ENCODE measurements at regions not wholly inside any gene's neighbourhood (a gene's known extent, or its start where the extent isn't known, plus 50 kb on each side); places are given as distances from the start of the nearest gene placed in this dataset.
A peak's percentile ranks its signal among the peaks of the same experiment; 100 is the strongest.

GRCh38 chr1:63710308-63710707 is 63.5 kb upstream of the ROR1 start:
- no peak for DNase-seq (ENCODE audit: low read depth)

GRCh38 chr1:63710761-63711380 is 62.9 kb upstream of the ROR1 start:
- no peak for DNase-seq (ENCODE audit: low read depth)

DNA sequence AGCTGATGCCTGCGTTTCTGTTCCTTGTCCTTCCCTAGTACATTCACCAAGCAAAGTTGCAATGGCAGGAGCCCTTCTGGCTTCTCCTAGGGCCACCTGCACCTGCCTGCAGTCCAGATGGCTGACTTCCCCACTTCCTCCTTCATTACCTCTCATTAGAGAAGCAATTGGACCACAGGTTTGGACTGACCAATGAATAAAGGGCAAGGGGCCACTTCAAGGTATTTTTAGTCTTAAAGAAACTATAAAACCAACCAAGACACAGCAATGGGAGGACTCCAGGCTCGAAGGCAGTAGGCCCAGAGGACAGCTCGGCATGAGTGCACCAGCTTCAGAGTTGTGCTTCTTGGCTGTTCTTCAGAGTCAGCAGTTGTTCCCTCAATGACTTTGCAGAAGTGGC is 60.8 kb upstream of the ROR1 start:
- no peak for DNase-seq (ENCODE audit: low read depth)

DNA sequence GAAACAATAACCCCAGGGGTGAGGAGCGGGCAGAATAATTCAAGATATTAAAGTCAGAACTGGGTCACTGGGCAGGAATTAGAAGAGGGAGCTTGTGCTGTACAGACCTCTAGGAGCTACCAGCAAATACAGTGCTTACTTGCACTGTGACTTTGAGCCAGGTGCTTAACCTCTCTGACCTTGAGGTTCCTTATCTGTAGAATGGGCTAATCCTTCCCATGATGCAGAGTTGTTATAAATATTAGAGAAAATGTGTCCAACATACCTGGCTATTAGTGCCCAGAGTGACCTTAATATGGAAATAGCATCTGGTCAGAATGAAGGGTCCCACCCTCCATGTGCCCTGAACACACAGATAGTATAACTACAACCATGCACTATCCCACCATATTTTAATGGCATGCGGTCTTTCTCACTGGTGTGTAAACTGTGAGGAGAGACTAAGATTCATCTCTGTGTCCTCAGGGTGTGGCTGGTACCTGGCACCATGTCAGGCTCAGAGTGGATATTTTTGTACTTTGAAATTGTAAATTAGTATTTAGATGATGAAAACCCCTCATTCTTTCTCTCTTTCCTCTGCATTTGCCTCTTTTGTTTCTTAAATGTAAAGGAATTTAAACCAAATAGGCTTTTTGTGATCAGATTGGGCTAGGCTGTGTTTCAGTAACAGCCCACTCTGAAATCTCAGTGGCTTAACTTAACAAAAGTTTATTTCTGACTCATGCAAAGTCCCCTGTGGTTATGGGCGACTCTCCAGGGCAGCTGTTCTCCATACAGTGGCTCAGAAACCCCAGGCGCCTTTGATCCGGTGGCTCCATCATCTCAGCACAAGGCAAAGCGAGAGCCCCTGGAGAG is 60.0 kb upstream of the ROR1 start:
- peak; percentile 89 for DNase-seq (ENCODE audit: low read depth)

- DNase-seq (ENCODE audit: low read depth), result no peak
Observed at GRCh38 chr1:63714482-63714760, 59.4 kb upstream of the ROR1 start.

GRCh38 chr1:63717511-63718065 is 56.2 kb upstream of the ROR1 start:
- no peak for DNase-seq (ENCODE audit: low read depth)

DNA sequence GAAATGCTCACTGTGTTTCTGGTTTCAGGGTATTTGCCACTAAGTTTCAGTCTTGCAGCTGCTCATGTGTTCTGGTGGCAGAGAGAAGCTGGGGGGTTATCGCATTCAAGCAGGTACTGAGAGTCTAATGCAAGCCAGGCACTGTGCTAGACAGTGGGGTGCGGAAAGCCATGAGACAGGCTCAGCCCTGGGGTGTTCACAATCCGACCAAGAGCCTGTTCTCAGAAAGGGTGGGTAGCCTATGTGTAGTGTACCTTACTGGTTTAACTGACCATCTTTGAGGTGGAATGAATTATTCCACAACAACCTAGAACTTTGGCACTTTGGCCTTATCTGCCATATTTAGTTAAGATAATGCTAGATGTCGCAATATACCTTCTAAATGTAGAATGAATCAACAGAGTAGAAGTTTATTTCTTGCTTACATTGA is 55.3 kb upstream of the ROR1 start:
- no peak for DNase-seq (ENCODE audit: low read depth)

DNA sequence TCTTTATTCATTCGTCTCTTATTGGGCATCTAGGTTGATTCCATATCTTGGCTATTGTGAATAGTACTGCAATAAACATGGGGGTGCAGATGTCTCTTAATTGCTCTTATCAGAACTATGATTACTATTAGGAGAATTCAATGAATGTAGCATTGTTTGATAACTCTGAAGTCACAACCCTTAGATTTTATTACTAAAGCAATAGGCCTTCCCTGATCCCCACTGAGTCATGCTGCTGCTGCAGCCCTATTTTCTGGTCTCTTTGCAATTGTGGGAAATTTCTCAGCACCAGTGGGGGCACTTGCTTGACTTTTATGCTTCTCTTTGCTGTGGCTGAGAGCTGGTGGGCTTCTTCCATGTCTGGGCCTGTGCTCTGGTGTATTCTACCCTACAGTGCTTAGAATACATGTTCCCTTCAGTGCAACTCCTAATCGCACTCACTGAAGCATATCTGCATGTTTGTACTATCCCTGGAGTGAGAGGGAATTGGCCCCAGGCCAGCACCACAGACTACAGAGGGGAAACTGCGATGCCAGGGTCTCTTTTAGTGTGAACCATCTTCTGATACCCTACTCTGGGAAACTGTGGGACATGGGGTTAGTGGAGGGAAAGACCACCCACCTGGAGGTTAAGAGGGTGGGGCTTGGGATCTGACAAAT is 52.2 kb upstream of the ROR1 start:
- peak; percentile 44 for DNase-seq (ENCODE audit: low read depth)

DNA sequence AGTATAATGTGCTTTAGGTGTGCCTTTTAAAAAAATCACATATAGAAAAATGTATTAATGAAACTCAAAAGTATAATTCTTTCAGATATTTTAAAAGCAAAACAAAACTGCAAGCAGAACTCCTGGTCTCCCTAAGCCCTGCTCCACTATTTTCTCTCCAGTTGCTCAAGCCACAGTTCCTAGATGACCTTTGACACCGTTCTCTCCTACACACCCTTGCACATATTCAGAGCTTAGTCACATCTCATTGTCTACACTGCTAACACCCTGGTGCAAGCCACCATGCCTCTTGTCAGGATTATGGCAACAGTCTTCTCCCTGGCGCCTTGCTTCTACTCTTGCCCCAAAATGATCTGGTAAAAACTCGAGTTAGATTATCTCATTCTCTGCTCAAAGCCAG is 50.2 kb upstream of the ROR1 start:
- peak; percentile 23 for DNase-seq (ENCODE audit: low read depth)

Measured in M059J (cell line).